ENCODE measurements at regions not wholly inside any gene's neighbourhood (a gene's known extent, or its start where the extent isn't known, plus 50 kb on each side); places are given as distances from the start of the nearest gene placed in this dataset.
"Not testable (repeated sequence)": the region's sequence is repeated elsewhere in the genome, so short reads cannot be mapped to it uniquely, and the experiment has no call there.

DNA sequence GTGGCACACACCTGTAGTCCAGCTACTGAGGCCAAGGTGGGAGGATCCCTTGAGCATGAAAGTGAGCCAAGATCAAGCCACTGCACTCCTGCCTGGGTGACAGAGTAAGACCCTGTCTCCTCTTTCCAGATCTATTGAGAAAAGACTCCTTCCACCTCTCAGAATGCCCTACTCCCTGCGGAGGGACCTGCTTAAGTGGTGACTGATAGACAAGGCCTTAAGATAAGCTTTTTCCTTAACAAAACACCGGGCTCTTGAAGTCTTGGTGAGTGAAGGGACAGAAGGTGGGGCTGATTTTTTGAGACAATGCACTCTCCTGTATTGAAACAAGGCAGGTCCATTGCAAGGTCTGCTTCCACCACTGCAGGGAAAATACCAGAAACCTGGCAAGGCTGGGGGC, 338.4 kb upstream of the FRG2C start:
- no peak for DNase-seq

DNA sequence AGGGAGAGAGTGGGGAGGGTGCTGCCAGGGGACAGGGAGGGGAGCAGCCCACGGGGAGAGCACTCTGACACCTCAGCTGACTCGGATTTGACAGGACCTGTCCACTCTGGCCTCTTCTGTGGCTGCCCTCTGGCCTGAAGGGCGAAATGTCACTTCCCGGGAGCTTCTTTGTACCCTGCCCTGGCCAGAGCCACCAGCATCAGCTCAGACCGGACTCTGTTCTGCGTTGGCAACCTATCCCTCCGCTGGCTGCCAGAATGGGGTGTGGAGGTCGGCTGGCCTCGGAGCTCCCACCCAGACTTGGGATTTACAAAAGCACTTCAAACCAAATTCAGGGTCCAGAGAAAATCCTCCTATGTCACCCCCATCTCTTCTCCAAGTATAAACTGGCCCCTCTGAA, 336.7 kb upstream of the FRG2C start:
- no peak for DNase-seq

DNA sequence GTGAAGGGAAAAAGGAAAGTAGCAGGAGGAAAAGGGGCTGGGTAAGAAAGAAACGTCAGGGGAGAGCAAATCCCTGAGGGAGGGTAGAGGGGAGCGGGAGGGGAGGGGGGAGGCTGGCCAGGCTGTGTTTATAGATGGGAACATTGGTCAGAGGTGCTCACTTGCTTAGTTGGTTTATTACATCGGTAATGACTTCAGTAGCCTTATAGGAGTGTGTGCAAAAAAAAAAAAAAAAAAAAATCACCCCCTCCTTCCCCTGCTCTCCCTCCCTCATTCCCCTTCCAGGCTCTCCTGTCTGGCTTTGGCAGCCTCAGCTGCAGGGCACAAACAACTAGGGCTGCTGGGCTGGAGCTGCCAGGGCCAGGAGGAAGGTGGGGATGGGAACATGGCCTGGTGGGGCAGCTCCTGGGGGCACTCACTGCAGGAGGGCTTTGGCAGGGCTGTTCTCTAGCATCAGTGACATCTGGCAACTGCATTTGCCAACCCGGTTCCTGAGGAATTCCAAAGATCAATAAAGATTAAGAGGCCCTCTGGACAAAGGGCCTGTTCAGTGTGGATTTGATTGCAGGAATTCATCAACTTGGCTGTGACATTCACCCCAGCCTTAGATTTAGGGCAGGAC, 334.5 kb upstream of the FRG2C start:
- no peak for DNase-seq

DNA sequence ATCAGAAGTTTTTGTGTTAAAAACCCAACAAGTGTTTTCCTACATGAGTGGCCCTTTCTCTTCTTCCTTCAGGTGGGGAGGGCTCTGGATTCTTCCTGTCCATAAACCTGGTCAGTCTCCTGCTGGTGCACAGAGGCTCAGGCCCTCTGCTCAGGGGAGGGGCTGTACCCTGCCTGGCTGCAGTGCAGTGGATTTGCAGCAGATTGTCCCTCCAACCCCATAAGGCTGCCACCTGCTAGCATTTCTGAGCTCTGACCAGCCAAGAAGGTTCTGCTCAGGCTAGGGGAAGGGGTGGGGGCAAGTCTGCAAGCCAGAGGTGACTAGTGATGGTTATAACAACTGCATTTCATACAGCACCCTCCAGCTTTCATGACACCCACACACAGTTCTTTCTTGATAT, 333.7 kb upstream of the FRG2C start:
- not testable (repeated sequence) for DNase-seq

DNA sequence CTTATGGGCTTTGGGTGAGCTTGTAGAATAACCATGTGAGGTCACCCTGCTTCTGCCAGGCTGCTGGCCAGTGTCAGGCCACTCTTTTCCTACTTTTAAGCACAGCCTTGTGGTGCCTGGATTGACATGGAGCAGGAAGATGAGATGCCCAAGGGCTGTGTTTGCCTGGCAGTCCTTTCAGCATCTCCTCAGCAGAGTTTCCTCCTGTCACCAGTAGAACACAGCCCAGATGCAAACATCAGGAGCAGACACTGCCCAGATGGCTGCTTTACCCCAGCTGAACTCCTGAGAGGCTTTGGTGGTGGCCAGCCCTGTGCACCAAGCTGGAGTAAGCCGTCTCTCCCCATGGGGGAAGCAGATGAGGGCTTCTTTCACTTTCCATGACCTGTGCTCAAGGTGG, 332.0 kb upstream of the FRG2C start:
- DNase-seq: not testable (repeated sequence)

DNA sequence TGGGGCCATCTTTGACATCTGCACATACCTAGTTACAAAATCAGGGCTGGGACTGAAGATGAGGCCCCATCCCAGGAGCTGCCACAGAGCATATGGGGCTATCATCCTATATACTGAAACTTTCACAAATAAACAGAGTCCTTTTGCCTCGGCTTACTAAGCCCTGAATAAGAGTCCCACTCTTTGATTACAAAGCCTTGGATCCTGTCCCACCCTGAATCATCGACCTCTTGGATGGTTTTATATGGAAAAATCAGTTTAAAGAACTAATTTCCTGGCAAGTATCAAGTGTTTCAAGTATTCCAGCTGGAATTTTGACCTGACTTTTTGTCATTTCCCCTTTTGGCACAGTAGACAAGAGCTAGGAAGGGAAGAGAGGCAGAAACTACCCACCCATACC, 331.3 kb upstream of the FRG2C start:
- peak; percentile 42 for DNase-seq

DNA sequence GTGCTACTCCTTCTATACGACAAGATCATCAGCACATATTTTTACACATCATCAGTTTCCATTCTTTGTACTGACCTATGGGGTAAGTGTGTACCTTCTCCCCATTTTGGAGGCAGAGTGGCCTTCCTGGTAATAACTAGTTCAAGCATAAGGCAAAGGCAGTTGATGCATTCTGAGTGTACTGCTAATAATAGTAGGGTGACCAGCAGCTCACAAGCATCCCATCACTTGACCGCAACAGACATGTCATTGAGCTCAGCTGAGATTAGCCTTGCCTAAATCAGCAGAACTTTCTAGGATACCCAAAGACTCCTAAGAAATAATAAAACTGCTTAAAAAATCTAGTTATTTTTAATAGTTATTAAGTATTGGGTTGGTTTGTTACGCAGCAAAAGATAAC, 329.8 kb upstream of the FRG2C start:
- DNase-seq: no peak

DNA sequence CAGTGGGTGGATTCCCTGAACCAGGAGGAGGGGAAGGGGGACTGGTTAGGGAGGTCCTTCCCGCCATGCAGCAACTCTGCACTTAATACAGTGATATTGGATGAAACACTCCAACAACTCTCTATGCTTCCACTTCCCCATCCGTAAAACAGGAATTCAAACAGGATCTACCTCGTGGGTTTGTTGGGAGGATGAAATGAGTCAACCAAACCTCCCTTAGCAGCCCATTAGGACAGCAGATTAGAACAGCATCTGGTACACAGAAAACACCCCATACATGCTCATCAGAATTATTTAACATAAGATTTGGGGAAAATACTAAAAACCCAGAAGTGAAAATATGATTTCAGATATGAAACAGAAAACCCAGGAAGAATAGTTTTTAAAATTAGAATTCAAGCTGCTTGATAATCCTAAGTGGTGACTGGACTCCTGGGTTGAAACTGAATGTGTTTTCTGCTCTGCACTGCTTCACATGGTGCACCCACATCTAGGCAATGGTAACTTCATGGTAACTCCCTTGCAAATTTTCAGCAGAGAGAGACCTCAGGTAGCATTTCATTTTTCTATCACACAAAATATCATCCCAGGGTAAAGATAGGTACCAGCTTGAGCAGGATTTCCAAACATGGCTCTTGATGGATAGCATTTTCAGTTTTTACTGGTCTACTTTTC, 326.8 kb upstream of the FRG2C start:
- no peak for DNase-seq

DNA sequence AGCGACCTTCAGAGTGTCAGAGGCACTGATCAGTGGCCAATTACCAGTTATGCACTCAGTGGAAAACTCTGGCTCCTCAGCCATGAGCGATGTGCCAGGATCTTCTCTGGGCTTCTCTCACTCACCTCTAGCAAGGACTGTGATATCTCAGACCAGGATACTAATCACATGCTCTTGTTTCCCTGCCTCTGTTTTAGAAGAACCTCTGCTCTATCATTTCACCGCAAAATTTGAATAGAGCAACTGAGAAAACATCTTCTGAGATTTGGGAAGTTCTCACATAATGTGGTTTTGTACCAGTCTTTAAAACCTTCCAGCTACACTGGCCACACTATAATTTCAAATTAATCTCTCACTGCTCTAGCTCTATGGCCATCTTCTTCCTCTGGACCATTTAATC, 325.8 kb upstream of the FRG2C start:
- no peak for DNase-seq

DNA sequence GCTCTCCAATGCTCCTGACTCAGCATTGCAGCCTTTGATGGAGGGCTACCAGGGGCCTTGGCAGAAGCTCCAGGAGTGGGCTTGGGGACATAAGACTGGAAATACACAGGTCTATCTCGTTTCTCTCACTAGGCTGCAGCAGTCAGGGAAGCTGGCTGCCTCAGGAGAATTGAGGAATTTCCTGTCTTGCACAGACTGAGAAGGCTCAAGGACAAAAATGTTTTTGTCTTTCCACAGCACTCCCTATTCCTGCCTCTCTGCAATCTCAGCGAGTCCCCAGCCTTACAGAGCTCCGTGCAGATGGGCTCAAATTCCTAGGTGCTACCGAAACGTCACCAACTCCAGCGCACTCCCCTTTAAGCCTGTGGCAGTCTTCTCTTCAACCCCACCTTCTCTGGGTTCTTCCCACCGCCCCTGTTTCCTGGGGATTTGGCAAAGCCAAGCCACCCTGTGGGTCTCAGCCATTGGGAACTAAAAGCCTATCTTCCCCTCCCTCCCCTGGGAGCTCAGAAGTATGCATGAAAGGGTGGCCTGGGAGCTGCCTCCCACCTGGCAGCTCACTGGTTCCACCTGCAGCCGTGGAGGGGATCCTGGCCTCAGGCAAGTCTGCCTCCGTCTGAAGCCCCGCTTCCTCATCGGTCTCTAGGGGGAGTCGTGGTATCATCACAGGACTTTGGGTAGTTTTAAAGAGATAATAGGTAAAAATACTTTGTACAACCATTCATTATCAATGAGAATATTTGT, 322.6 kb upstream of the FRG2C start:
- no peak for DNase-seq

DNA sequence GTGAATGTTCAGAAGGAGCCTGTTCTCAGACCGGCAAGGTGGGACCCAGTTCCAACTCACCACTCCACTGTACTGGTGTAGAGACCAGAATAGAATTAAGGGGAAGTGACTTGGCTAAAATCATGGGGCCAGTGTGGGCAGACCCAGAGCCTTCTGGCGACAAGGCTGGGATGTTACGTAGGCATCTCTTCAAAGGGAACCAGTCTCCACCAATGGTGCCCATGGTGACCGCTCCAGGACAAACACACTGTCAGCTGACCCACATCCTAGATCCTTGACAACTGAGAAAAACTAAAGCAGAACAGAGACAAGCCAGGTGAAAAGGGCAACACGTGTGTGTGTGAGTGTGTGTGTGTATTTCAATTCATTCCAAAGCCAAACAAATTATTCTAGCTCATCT, 321.7 kb upstream of the FRG2C start:
- no peak for DNase-seq

DNA sequence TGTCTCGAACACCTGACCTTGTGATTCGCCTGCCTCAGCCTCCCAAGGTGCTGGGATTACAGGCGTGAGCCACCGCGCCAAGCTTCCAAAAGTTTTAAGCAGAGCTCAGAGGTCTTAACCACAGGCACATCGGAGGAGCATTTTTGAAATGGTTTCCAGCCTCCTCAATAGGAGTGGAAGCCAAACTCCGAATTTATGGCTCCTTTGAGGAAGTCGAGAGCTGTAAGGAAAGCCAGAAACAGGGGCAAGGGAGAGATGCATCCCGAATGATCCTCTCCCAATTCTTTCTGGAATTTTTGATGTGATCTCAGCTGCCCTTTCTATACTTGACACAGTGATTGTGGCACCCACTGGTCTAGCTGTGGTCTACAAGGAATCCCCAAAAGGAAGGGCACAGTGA, 313.6 kb upstream of the FRG2C start:
- not testable (repeated sequence) for DNase-seq

DNA sequence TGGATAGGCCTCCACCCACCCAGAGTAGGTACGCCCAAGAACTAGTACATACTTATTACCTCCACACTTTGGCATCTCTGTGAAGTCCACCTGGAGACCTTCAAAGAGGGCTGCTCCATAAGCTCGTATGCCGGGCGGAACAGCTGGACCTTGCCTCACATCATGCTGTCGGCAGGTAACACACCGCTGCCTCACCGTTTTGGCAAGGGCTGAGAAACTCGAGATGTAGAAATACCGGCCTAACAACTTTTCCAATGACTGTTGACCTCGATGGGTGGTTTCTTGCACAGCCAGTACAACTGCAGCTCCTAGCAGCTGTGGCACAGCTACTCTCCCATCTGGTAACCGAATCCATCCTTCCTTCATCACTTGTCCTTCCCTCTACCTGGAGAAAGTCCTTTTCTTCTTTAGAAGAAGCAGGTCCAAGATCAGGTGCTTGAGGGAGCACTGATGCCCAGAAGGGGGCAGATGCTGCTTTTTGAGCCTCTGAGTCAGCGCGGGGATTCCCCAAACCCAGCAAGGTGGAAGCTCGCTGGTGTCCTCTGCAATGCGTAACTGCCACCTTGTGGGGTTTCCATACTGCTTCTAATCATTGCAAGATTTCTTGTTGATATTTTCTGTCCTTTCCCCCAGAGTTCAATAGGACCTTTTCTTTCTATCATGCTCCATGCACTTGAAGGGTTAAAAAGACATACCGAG, 301.9 kb upstream of the FRG2C start:
- not testable (repeated sequence) for DNase-seq

DNA sequence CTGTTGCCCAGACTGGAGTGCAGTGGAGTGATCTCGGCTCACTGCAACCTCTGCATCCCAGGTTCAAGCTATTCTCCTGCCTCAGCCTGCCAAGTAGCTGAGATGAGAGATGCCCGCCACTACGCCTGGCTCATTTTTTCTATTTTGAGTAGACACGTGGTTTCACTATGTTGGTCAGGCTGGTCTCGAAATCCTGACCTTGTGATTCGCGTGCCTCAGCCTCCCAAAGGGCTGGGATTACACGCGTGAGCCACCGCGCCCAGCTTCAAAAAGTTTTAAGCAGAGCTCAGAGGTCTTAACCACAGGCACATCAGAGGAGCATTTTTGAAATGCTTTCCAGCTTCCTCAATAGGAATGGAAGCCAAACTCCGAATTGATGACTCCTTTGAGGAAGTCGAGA, 291.2 kb upstream of the FRG2C start:
- peak; percentile 16 for DNase-seq

DNA sequence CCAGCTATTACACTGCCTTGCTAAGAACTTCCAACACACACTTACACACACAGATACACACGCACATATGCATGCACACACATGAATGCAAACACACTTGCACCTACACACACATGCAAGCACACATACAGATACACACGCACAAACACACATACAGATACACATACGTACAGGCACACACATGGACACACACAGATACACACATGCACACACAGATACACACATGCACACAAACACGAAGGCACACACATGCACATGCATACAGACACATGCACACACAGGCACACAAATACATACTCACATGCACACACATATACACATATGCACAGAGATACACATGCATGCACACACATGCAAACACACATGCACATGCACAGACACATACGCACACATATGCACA, 284.3 kb upstream of the FRG2C start:
- not testable (repeated sequence) for DNase-seq

DNA sequence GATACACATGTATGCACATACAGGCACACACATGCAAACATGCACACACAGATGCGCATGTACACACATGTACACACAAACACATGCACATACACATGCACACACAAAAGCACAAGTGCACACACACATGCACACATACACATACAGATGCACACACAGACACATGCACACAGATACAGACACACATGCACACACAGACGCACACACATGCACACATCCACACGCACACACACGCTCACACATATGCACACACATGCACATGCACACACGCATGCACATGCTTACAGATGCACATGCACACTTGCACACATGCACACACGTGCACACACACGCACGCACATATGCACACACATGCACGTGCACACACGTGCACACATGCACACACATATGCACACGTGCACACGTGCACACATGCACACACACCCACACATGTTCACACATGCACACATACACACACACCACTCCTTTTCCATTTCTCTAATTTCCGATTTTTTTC, 283.8 kb upstream of the FRG2C start:
- DNase-seq: no peak

DNA sequence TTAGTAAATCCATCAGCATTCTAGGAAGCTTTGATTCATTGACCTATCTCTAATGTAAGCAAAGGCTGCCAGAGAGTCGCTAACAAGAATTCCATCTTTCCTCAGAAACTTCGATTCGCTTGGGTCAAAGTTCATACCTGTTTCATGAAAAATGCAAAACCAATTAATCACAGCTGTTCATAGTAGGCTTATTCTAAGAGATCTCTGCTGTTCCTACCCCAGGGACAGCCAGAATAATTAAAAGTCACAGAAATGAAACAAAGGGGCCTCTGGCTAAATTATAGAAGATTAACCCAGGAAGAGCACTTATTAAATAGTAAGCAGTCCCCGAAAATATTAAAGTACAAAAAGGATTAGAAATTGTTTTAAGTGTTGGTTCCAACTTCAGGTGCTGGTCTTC, 280.1 kb upstream of the FRG2C start:
- not testable (repeated sequence) for DNase-seq

DNA sequence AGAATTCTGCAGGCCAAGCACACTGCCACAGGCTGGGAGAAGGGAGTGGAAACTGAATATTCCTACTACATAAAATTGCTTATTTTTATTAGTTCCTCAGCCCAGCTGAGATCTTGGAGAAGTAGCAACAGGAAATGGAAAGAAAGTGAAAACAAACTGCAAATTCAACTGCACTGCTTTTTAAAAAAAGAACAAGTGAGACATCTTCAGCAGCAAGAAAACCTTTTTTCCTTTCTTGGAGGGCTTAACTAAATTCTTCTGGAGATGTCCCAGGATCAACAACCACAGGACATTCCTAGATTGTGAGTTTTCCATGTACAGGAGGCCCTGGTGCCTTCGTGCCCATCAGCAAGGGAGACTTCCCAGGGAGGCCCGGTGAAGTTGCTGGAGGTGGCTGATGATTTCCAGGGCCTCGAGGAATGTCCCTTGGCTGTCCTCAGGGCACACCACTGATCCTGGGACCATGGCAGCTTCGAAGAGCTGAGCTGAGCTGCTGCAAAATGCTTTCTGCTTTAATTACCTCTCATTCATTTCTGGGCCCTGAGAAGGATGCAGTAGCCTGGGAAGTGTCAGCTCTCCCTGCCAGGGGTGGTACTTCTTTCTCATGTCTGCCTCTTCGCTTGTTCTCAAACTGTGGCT, 275.5 kb upstream of the FRG2C start:
- DNase-seq: peak; percentile 47

DNA sequence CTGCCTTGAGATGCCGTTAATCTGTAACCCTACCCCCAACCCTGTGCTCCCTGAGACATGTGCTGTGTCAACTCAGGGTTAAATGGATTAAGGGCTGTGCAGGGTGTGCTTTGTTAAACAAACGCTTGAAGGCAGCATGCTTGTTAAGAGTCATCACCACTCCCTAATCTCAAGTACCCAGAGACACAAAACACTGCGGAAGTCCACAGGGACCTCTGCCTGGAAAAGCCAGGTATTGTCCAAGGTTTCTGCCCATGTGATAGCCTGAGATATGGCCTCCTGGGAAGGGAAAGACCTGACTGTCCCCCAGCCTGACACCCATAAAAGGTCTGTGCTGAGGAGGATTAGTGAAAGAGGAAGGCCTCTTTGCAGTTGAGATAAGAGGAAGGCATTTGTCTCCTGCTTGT, 270.8 kb upstream of the FRG2C start:
- DNase-seq: not testable (repeated sequence)

DNA sequence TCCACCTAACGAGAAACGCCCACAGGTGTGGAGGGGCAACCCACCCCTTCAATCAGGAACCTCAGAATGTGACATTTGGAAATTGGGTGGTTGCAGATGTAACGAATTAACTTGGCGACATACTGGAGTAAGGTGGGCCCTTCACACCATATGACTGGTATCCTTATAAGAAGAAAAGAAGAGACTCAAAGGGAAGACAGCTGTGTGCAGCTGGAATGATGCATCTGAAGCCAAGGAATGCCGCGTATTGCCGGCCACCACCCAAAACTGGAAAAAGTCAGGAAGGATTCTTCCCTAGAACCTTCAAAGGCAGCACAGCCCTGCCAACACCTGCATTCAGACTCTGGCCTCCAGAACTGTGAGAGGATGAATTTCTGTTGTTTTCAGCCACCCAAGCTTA, 270.0 kb upstream of the FRG2C start:
- DNase-seq: not testable (repeated sequence)

DNA sequence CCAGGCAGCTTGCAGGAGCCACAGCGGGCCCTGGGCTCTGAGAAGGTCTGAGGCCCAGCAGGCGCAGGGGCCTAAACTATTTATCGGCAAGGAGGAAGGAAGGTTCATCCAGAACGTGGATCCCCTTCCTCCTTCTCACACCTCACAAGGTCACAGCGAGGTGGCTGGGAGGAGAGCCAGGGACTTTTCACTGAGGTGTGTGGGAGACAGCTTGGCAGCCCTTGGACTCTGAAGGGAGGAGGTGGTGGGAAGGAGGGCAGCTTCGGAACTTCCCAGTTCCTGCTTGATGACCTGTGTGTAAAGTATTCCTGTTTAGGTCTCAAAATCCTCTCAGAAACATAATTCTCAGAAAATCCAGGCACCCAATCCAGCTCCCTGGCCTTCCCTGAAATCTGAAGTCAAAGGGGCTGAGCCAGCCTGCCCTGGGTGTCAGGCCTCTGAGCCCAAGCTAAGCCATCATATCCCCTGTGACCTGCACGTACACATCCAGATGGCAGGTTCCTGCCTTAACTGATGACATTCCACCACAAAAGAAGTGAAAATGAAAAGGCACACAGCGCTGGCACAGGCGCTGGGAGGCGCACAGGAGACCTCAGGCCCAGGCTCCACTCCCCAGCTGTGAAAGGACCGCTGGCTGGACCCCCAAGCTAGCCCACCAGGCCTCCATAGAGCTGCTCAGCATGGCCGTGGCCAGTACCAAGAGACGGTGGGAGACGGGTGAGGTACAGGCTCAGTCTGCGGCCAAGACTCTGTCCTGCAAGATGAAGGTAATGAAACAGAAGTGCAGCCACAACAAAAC, 269.4 kb upstream of the FRG2C start:
- not testable (repeated sequence) for DNase-seq

Measured in fibroblast of skin of right quadriceps (primary cell).